Testis (tissue), 2 donors: ENCODE measurements at regions not wholly inside any gene's neighbourhood (a gene's known extent, or its start where the extent isn't known, plus 50 kb on each side); places are given as distances from the start of the nearest gene placed in this dataset.

Experiments used
- CTCF ChIP-seq, 3 experiments: fragments of 450-650 bp in 2 of 3; fragments of 200-600 bp in 1 of 3; sonication (generic) in 1 of 3; IDR thresholded peaks; one replicate each; pipeline ENCODE4 v1.5.1; 2016 to 2019; ENCODE audit warnings: antibody characterized with exemption in 3 of 3, mild to moderate bottlenecking in 2 of 3, moderate library complexity in 1 of 3
- POLR2A ChIP-seq: fragments of 450-650 bp; IDR thresholded peaks from one replicate; pipeline ENCODE4 v1.6.1; 2017; ENCODE audit warnings: antibody characterized with exemption, mild to moderate bottlenecking, moderate library complexity

- TF ChIP-seq POLR2A, result no peak
- no peak for TF ChIP-seq CTCF (IDR thresholded peaks at IDR 0.05)
Observed at GRCh38 chr6:11379805-11380204, 147.3 kb upstream of the NEDD9 start.
